ENCODE measurements at regions not wholly inside any gene's neighbourhood (a gene's known extent, or its start where the extent isn't known, plus 50 kb on each side); places are given as distances from the start of the nearest gene placed in this dataset.

GRCh38 chr3:34275811-34276210, 477.4 kb downstream of the PDCD6IP start:
- TF ChIP-seq CTCF (IDR thresholded peaks at IDR 0.05; ENCODE audit: unreplicated experiment) = no peak
- Mint-ChIP-seq H3K27ac (no peak overlapping the region), H3K4me3 (ENCODE audit: low read depth) (no peak overlapping the region), H3K9me3 (ENCODE audit: low read depth) (no peaks in the 10 kb centered on the region), H3K4me1 (ENCODE audit: low read depth) (no peaks in the 10 kb centered on the region), H3K27me3 (no peaks in the 10 kb centered on the region), H3K36me3 (ENCODE audit: insufficient read depth) (no peaks in the 10 kb centered on the region)
- no peak for DNase-seq (ENCODE audit: low spot score, unreplicated experiment)

DNA sequence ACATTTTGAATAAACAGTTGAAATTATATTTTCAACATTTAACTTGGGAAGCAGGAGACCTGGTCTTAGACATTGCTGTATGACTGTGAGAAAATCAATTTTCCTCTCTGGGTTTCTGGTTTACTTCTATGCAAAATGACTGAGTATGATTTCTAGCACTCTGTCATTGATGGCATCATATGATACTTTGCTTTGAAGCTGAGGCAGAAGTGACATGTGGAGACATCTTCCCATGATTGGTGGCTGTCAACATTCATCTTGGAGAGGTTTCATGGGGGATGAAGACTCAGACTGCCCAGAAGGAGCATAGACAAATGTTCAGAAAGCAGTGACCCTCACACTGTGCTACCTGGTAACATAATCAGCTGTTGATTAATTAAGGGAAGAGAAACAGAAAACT, 477.9 kb downstream of the PDCD6IP start:
- TF ChIP-seq CTCF (IDR thresholded peaks at IDR 0.05; ENCODE audit: unreplicated experiment) = no peak
- Mint-ChIP-seq H3K27me3 (no peaks in the 10 kb centered on the region), H3K4me1 (ENCODE audit: low read depth) (no peaks in the 10 kb centered on the region), H3K4me3 (ENCODE audit: low read depth) (no peak overlapping the region), H3K36me3 (ENCODE audit: insufficient read depth) (no peaks in the 10 kb centered on the region), H3K27ac (no peak overlapping the region), H3K9me3 (ENCODE audit: low read depth) (no peaks in the 10 kb centered on the region)
- DNase-seq (ENCODE audit: low spot score, unreplicated experiment) = no peak

DNA sequence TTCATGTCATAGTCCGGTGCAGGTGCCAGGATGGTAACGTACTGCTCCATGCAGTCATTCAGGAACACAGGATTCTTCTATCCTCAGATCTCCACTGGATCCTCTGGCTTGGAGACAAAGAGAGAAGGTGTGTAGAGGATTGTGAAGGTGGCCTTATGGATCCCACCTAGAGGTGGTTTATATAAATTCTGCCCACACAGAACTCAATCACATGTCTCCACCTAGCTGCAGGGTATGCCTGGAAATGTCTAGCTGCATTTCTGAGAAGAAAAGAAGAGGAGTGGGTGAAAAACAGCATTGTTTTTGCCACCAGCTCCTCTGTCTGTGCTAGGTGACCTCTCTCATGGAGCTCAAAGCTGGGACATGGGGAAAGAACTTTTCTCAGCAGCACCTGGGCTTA, 478.7 kb downstream of the PDCD6IP start:
- H3K4me3 Mint-ChIP-seq (ENCODE audit: low read depth) = no peak overlapping the region
- no peaks in the 10 kb centered on the region for H3K9me3 Mint-ChIP-seq (ENCODE audit: low read depth)
- no peak overlapping the region for H3K27ac Mint-ChIP-seq
- TF ChIP-seq CTCF (IDR thresholded peaks at IDR 0.05; ENCODE audit: unreplicated experiment) = no peak
- no peaks in the 10 kb centered on the region for H3K4me1 Mint-ChIP-seq (ENCODE audit: low read depth)
- no peak for DNase-seq (ENCODE audit: low spot score, unreplicated experiment)
- H3K27me3 Mint-ChIP-seq = no peaks in the 10 kb centered on the region
- no peaks in the 10 kb centered on the region for H3K36me3 Mint-ChIP-seq (ENCODE audit: insufficient read depth)

DNA sequence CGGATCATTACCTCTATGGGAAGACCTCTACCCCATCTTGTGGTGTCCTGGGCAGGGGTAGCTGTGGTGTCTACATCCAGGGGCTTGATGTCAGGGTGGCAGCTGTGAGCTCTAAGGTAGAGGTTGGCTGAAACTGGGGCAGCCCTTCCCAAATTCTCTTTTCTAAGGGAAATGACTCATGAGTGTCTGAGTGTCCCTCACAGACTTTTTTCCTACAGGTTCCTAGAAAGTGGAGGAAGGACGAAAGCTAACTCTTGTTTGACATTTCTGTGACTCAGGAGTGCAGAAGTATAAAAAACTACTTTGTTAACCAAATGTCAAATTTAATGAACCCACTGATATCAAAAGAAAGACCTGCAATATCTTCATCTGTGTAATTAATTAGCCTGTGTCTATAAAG, 481.5 kb downstream of the PDCD6IP start:
- Mint-ChIP-seq H3K27ac (no peak overlapping the region), H3K9me3 (ENCODE audit: low read depth) (no peaks in the 10 kb centered on the region), H3K4me1 (ENCODE audit: low read depth) (no peaks in the 10 kb centered on the region), H3K36me3 (ENCODE audit: insufficient read depth) (no peaks in the 10 kb centered on the region), H3K27me3 (no peaks in the 10 kb centered on the region), H3K4me3 (ENCODE audit: low read depth) (no peak overlapping the region)
- no peak for TF ChIP-seq CTCF (IDR thresholded peaks at IDR 0.05; ENCODE audit: unreplicated experiment)
- DNase-seq (ENCODE audit: low spot score, unreplicated experiment) = no peak

- no peak overlapping the region for H3K27ac Mint-ChIP-seq
- DNase-seq (ENCODE audit: low spot score, unreplicated experiment) = no peak
- no peak for TF ChIP-seq CTCF (IDR thresholded peaks at IDR 0.05; ENCODE audit: unreplicated experiment)
- H3K4me3 Mint-ChIP-seq (ENCODE audit: low read depth) = no peak overlapping the region
- no peaks in the 10 kb centered on the region for H3K4me1 Mint-ChIP-seq (ENCODE audit: low read depth)
- H3K9me3 Mint-ChIP-seq (ENCODE audit: low read depth) = no peaks in the 10 kb centered on the region
- no peaks in the 10 kb centered on the region for H3K27me3 Mint-ChIP-seq
- H3K36me3 Mint-ChIP-seq (ENCODE audit: insufficient read depth) = no peaks in the 10 kb centered on the region
Measured at GRCh38 chr3:34283751-34284150, 485.3 kb downstream of the PDCD6IP start.
